ENCODE measurements at regions not wholly inside any gene's neighbourhood (a gene's known extent, or its start where the extent isn't known, plus 50 kb on each side); places are given as distances from the start of the nearest gene placed in this dataset.

GRCh38 chr3:35500641-35501350 lies 138.5 kb upstream of the ARPP21 start:
- TF ChIP-seq, protein P1, sequence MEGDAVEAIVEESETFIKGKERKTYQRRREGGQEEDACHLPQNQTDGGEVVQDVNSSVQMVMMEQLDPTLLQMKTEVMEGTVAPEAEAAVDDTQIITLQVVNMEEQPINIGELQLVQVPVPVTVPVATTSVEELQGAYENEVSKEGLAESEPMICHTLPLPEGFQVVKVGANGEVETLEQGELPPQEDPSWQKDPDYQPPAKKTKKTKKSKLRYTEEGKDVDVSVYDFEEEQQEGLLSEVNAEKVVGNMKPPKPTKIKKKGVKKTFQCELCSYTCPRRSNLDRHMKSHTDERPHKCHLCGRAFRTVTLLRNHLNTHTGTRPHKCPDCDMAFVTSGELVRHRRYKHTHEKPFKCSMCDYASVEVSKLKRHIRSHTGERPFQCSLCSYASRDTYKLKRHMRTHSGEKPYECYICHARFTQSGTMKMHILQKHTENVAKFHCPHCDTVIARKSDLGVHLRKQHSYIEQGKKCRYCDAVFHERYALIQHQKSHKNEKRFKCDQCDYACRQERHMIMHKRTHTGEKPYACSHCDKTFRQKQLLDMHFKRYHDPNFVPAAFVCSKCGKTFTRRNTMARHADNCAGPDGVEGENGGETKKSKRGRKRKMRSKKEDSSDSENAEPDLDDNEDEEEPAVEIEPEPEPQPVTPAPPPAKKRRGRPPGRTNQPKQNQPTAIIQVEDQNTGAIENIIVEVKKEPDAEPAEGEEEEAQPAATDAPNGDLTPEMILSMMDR (conservative IDR thresholded peaks at IDR 0.05), result no peak
- no peak for TF ChIP-seq ZFX (IDR thresholded peaks at IDR 0.05)
